Inflammatory macrophage treated with lipopolysaccharide for 4 hours (primary cell): ENCODE measurements at regions not wholly inside any gene's neighbourhood (a gene's known extent, or its start where the extent isn't known, plus 50 kb on each side); places are given as distances from the start of the nearest gene placed in this dataset.
"Not testable (repeated sequence)": the region's sequence is repeated elsewhere in the genome, so short reads cannot be mapped to it uniquely, and the experiment has no call there.

Source experiments
- DNase-seq: peaks from one replicate; pipeline ENCODE4 v3.0.0-alpha.2; 2020

DNA sequence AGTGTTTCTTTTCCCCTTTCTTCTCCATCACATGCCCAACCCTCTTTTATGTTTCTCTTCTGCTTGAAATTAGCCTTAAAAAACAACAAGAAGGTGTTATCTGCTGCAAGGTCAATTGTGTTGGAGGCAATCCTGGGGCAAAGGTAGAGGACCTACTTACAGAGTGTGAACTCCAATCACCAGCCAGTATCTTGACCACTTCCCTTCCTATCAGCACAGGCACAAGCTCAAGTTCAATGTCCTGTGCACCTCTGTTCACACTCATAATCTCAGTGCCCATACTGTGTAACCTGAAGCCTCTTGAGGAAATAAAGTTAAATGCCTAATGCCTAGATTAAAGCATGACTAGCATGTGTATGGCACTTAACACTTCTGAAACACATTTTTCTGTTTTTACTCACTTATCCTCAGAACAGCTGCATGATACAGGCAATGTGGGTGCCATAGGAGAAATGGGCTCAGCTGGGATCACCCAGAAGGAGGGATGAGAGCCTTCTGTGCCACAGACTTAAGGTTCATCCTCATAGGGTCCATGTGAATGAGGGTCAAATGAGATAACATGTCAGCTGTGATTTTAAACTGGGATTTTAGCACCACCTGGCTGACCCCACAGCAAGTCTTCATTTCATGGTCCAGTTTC lies 701.5 kb downstream of the BCL11A start:
- DNase-seq, result no peak

DNA sequence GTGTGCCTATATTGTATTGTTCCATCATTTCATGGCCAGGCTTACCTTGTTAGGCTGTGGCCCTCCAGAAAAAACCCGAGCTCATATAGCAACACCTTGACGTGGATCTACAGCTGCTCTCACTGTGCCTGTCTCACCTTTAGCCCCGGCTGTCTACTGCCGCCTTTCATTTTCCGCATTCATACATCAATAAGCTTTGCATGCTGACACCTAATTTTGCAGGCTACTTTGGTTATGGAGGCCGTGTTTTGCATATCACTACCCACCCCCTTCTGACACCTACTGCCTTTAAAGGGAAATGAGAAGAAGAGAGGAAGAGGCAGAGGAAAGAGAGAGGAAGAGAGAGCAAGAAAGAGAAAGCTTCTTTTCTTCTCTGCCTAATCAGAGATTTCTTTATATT lies 702.9 kb downstream of the BCL11A start:
- no peak for DNase-seq

DNA sequence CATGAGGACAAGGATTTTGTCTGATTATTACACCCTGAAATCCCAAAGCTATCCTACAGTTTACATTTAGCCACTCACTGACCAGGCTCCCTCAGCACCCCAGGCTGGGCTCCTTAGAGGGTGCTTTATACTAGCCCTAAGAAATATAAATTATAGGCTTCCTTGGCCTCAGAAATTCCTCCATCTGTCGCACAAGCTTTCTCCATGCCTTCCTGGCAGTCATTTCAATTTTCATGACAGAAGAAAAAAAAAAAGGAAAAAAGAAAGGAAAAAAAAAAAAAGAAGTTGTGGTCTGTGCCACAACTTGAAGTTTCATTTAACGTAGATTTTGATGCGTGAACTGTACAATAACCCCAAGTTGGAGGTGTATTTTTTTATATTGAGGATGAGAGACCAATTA lies 719.5 kb downstream of the BCL11A start:
- no peak for DNase-seq

DNA sequence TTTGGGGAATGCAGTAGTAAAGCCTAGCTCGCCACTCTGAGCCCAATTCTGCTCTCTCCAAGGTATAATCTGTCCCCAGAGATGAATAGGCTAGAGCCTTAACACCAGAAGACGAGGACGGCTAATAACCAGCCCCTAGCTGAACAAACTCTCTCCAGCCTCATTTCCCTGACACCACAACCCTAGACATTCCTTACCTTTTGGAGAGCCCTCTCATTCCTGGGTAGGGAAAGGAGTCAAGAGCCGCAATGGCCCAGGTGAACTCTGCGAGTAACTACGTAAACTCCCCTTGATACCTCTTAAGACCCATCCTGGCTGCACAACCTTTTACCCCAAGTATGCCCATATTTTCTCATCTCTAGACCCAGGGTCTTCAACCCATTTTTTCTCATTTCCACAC lies 722.9 kb downstream of the BCL11A start:
- DNase-seq, result no peak

DNA sequence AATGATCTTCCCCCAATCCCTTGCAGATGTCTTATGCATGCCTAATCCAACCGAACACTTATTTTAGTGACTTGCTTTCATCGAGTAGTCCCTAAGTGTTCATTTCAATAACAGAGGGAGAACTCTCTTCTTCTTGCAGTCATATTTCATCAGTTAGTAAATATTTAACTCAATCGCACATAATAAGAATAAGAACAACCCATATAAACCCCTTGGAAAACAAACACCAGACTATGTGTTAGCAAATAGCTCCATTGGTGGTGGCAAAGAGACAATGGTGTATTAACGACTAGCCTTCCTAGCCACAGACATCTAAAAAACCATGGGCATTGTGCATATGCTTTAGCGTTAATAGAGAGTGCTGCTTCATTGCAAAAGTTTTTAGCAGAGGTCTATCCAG lies 725.8 kb downstream of the BCL11A start:
- no peak for DNase-seq

DNA sequence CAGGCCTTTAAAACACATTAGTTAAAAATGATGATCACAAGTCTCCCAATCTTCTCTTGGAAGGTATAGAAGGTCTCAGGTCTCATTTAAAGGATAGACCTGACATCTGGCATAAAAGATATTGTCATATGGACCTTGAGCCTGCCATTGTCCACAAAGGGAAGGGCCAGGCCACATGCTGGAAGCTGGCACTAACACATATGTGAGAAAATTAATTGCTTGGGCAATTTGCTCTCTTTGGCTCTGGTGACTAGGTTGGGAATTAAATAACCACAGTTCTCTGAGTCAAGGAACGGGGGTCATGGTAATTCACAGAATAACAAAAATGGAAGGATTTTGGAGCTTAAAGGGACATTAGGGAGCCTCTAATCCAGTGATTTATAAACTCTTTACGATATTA lies 727.3 kb downstream of the BCL11A start:
- DNase-seq, result no peak

DNA sequence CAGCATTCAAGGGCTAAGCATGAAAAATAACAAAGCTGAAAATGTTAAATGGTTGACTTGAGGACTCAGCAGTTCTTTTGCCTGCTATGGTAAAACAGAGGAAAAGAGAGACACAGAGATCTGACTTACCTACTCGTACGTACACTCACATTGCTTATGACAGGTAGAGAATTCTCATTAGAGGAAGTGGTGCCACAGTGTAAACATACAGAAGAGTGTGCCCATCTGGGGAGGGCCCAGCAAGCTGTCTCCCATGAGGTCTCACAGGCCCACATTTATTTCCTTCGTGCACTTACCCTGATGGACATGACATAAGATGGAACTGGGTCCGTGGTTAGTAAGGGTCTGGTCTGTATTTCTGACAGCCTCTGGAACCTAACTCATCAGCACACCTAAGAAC lies 729.1 kb downstream of the BCL11A start:
- no peak for DNase-seq

DNA sequence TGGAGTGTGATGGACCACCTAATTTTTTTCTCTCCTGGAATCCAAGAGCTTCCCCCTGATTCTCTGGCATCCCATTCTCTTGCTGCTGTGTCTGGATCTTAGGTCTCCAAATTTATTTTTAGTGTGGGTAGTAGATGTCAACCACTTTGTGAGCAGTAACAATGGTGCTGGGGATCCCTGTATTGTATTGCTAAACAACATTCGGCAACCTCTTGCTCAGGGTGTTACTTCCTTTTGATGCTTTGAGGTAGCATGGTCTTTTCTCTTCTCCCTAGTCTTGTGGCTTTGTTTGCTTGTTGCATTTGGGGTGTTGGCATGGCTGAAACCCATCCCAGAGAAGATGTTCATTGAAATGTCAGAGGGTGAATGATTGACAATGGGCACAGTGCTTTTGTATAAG lies 737.4 kb downstream of the BCL11A start:
- no peak for DNase-seq

DNA sequence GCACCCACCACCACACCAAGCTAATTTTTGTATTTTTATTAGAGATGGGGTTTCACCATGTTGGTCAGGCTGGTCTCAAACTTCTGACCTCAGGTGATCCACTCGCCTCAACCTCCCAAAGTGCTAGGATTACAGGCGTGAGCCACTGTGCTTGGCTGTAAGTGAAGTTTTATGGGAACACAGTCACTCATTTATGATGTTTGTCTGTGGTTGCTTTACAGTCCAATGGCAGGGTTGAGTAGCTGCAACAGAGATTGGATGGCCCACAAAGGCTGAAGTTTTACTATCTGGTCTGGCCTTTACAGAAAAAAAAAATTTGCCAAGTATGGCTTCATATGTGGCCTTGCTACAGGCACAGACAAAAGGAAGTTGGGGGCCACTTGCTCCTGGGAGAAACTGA lies 743.2 kb downstream of the BCL11A start:
- DNase-seq, result not testable (repeated sequence)

DNA sequence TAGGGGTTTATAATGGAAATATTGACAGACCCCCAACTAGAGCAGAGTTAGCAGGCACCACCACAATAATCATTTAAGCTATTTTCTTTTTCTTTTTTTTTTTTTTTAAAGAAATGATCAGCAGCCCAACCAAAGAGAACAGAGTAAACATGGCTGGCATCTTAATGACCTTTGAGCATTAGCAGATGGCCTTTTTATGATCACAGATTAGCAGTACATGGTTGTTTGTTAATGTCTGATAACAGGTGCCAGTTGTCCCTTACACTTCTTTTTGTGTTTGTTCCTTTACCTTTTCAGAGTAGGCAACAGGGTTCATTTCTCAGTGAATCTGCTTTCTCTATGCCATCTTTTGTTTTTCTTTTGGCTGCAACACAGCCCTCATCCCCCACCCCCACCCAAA lies 747.0 kb downstream of the BCL11A start:
- DNase-seq, result no peak

DNA sequence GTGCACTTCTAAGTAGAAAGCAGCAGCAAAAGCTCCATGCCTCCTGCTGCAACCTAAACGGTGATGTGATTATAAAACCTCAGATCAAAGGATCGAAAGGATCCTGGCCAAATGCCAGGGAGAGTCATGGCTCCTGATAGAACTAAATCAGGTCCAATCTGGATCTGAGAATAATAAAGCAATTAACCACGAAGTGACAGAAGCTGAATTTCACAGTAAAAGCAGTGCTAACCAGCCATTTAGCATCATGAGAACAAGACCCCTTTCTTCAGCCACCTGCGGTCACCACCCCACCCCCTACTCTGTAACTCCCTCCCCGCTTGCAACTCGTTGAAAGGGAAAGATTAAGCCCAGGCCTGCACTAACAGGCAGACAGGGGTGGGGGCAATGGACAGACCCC lies 748.7 kb downstream of the BCL11A start:
- DNase-seq, result no peak

DNA sequence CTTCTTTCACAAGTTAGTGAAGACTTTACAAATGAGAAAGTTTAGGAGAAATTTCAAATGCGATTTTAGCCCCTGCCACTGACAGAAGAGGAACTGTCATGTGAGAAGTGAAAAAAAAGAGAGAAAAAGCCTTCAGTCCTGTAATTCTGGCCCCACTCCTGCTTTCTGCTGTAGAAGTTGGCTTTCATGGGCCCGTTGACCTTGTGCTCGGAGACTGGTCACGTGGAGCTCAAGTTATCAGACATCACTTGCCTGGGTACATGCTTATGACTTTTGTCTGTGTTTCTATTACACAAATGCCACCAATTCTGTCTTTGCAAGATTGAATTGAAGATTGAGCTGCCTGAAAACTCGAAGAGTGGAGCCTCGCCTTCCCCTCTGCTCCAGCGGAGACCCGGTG lies 749.9 kb downstream of the BCL11A start:
- no peak for DNase-seq

DNA sequence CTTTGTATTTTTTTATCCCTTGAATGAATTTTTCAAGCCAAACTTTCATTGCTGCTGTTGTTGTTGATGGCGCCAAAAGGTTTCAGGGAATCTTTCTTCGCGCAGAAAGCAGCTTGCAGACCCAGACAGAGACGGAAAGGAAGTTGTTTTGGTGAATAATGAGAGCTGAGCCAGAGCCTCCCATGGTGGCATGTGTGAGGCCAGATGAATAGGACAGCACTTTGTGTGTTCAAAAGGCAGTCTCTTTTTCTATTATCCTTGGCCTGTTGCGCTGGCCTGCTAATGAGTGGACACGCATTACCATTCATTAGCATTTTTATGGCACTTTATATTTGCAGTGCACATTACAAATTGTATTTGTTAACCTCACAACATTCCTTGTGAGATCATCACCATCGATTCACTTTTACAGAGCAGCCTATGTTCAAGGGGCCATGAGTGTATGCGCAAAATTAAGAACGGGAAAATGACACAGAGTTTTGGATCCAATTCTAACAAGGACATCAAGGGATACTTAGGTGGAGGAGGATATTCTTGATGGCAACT lies 754.7 kb downstream of the BCL11A start:
- no peak for DNase-seq

DNA sequence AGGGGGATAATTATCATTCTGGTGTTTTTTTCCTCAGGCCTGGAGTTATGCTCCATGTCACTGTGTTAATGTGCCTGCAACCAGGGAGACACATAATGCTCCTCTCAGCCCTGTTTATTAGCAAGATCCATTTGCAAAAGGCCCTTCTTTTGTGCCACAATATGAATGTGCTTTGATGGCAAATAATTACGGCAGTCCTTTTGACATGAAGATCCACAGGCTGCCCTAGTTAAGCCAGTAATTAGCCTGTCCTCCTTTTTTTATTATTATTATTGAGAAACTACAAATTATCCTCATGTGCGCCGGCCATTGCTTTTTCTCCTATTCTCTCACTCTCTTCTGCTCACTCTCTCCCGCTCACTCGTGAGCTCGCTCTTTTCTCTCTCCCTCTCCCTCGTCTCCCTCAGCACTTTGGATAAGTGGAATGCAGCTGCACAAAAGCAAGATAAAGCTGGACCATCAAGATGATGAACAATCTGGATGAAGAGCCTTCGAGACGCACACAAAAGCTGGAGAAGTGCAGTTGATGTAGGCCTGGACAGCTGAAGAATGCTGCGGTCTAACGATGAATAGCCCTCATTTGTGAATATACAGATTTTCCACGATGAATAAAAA lies 762.3 kb downstream of the BCL11A start:
- DNase-seq, result no peak

DNA sequence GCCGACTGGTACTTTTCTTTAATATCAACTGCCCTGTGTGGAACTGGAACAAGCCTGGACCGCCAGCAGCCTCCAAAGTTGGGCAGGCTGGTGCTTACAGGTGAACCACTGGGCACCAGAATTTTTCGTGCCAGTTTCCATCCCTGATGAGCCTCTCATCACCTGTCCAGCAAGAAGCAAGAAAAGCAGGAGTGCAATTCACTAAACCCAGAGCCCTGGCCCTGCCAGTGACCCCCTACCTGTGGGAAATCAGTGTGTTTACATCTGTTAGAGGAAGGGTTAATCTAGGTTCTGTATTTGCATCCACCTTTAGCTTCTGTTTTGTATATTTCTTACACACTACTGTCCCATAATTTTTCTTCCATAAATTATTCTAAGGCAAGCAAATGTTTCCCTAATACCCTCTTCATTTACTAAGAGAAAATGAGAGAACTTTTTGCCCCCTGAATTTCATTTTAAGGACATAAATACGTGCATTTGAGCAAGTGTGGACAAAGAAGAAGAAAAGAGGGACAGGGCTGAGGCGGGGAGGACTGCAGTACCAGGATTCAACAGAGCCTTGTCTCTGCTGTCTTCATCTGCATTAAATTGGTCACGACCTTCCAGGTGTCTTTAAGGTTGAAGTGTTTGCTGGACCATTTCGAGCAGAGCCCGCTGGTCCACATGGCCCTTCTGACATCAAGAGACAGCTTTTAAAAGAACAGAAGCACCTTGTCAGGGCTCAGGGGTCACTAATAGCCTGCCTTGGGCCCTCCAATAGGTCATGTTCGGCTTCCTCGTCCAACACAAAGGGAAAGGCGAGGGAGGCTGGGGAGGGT lies 763.1 kb downstream of the BCL11A start:
- no peak for DNase-seq

DNA sequence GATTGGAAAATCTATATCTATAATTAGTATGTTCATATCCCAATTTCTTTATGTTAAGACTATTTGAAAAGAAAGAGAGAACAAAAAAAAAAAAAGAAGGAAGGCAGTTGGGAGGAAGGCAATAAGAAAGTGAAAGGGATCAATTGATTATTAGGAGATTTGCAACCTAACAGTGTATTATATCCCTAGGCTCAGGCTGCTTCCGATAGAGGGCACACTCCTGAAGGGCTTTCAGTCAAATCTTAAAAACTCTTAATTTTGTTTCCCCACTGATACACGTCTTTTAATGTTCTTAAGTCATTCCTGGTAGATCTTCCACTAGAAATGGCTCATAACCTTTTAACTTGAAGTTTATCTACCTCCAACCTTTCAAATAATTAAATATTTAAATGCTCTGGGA lies 763.9 kb downstream of the BCL11A start:
- DNase-seq, result no peak

DNA sequence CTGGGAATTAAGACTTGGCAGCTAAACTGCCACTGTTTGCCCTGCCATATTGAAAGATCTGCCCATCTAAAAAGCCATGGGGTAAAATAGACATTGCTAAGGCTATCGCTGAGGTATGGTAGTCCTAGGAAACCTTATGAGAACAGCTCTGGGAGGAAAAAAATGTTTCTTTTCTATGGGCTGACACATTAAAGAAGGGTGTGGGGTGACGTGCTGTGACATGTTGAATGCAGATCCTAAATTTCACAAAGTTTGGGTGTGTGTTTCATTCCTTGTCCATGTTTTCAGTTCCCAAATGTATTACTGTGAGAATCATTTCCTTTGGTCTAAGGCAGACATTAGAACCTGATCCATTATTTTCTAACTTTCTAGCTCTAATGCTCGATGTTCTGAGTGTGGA lies 766.4 kb downstream of the BCL11A start:
- DNase-seq, result no peak

DNA sequence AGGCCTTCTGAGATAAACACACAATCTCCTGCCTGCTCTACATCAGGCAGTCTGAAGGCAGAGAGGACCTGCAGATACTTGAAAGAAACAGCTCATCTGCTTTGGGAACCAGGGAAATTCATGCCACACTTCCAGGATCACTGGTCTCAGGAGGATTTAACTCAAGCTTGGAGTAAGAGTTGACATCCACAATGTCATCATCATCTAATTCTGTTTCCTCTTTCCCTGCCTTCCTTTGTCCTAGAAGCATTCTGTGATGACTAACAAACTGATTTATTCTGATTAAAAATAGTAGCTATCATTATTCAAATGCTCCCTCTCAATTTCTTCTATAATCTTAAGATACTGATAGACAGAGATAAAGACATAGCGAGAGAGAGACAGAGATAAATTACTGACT lies 766.8 kb downstream of the BCL11A start:
- DNase-seq, result no peak

DNA sequence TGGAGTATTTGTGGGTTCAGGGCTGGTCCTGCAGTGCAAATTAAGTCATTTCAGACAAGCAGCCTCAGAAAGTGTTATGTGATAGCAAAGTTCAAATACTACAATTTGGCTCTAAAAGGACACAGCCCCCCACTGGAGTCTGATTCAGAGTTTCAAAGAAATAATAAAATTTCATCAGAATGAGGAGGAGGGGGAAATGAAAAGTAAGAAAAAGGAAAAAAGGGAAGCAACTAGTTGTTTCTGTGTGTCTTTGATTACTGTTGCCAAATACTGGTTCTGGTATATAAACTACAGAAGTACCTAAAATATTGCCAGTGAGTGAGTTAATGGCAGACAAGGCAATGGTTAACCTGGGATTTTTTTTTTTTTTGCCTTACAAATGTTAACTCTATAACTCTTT lies 773.9 kb downstream of the BCL11A start:
- DNase-seq, result peak; percentile 69

DNA sequence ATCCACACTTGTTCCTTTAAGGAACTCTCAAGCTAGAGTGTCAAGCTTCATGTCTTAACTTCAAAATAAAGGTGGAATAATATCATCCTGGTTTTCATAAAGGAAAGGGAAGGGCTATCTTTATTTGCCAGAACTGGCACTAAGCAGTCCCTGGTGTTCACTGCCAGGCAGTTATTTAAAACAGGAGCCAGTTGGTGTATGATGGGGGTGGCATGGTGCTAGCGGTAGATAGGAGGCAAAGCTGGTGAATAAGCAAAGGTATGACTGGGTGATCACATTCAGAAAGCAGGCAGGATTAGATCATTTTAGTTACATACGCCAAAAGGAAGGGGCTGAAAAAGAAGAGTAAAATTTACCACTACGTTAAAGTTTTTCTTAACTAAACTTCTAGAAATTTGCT lies 776.3 kb downstream of the BCL11A start:
- no peak for DNase-seq

DNA sequence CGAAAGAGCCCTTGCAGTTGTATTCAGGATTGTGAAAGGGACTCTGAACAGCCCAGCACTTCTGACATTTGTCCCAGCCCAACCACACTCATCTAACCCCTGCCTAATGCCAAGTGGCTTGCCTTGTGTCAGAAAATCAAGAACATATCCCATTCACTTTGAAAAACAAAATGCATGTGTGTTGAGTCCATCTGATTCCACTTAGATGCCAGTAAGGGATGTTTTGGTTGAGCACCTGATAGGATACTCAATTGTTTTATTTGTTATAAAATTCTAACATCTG lies 776.8 kb downstream of the BCL11A start:
- no peak for DNase-seq

DNA sequence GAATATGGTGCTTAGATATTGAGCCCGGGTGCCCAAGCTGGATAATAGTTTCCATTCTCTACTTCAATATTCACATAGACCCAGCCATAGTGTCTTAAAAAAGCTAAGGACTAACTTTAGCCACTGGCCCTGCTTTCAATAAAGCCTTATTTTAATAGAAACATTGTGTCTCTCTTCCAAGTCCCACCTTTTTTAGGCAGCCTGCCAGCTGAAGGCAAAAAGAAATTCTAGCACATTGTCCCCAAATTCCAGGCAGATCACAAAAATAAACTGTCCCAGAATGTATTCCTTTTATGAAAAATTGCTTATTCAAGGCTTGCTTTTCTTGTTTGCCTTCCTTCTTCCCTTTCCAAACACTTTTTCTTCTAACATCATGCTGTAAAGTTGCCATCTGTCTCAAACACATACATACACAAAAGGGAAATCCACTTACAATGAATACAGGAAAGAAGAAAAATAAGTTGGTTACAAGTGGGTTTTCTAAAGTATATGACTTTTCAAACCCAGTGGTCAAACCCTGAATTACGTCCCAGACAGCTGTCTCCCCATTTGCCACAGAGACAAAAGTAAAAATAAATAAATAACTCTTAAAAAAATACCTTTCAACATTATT lies 778.5 kb downstream of the BCL11A start:
- no peak for DNase-seq

DNA sequence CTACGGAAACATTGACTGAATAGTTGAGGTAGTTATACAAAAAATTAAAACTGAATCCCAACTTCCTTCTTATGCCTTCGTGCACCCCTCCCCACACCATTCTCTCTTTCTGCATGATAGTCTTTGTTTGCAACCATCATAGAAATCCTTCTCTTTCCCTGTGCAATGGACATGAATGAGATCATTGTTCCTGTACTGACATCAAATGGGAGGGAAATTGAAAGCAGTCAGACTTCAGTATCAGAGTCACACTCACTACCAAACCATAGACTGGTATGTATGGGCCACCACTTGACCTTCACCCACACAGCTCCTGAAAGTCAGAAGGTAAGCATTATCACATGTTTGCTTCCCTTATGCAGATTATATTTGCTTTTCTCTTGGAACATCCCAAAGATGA lies 782.8 kb downstream of the BCL11A start:
- DNase-seq, result no peak

DNA sequence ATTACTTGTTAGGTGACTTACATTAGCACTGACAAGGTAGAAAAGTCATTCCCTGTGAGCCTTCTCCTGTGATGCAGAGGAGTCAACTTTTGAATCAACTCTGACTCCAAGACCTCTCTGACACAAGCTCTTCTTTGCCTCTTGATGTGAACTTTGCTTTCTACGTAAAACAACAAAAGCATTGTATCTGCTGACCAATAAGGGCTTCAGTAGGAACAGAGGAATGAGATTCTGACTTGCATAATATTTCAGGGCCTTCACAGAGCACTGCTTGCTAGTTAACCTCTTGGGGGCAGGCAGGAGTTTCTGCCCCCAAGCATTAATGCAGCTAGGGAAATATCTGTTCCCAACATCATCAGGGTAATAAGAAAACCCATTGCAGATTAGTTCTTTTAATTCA lies 791.5 kb downstream of the BCL11A start:
- no peak for DNase-seq
